ENCODE measurements at regions not wholly inside any gene's neighbourhood (a gene's known extent, or its start where the extent isn't known, plus 50 kb on each side); places are given as distances from the start of the nearest gene placed in this dataset.

DNA sequence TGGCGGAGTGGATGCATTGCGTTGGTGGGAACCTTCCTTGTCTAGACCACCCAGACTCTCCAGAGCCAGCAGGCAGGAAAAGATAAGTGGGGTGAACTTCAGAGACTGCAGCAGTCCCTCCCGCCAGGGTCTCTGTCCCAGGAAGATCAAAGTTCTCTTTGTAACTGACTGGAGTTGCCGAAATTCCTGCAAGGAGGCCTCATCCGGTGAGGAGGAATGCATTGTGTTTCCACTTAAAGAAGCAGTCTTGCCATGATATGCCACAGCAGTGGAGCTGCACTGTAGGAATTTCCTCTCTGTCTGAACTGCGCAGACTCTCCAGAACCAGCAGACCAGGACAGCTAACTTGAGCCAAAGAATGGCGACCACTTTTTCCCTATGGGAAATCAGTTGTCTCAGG lies 1190.4 kb downstream of the TECRL start (continued):
- TF ChIP-seq, protein P1, sequence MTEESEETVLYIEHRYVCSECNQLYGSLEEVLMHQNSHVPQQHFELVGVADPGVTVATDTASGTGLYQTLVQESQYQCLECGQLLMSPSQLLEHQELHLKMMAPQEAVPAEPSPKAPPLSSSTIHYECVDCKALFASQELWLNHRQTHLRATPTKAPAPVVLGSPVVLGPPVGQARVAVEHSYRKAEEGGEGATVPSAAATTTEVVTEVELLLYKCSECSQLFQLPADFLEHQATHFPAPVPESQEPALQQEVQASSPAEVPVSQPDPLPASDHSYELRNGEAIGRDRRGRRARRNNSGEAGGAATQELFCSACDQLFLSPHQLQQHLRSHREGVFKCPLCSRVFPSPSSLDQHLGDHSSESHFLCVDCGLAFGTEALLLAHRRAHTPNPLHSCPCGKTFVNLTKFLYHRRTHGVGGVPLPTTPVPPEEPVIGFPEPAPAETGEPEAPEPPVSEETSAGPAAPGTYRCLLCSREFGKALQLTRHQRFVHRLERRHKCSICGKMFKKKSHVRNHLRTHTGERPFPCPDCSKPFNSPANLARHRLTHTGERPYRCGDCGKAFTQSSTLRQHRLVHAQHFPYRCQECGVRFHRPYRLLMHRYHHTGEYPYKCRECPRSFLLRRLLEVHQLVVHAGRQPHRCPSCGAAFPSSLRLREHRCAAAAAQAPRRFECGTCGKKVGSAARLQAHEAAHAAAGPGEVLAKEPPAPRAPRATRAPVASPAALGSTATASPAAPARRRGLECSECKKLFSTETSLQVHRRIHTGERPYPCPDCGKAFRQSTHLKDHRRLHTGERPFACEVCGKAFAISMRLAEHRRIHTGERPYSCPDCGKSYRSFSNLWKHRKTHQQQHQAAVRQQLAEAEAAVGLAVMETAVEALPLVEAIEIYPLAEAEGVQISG (CRISPR knock-in tag; IDR thresholded peaks at IDR 0.05) = no peak
- TF ChIP-seq, protein P2, sequence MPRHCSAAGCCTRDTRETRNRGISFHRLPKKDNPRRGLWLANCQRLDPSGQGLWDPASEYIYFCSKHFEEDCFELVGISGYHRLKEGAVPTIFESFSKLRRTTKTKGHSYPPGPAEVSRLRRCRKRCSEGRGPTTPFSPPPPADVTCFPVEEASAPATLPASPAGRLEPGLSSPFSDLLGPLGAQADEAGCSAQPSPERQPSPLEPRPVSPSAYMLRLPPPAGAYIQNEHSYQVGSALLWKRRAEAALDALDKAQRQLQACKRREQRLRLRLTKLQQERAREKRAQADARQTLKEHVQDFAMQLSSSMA (CRISPR knock-in tag; IDR thresholded peaks at IDR 0.05) = no peak
- TF ChIP-seq FIP1L1 (IDR thresholded peaks at IDR 0.05; ENCODE audit: borderline replicate concordance, insufficient read depth, low read depth, low read length) = no peak

DNA sequence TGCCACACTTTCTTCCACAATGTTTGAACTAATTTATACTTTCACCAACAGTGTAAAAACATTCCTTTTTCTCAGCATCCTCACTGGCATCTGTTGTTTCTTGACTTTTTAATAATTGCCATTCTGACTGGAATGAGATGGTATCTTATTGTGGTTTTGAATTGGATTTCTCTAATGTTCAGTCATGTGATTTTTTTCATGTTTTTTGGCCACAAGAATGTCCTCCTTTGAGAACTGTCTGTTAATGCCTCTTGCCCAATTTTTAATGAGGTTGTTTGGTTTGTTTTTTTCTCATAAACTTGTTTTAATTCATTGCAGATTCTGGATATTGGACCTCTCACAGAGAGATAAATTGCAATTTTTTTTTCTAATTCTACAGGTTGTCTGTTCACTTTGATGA lies 1195.2 kb downstream of the TECRL start:
- no peak for ATAC-seq
- no peak overlapping the region for H2AFZ ChIP-seq (ENCODE audit: low read length)
- FAIRE-seq = no peak
- no peak for DNase-seq (ENCODE audit: low spot score)
- H3K9me3 ChIP-seq (ENCODE audit: low read length) = peaks cover 49% of the 10 kb centered on the region
- H3K36me3 ChIP-seq (replicated peaks in 1 of 2; ENCODE audit: control insufficient read depth in 1 of 2, insufficient read depth in 2 of 2, low read length in 2 of 2) = no peaks in the 10 kb centered on the region
- no peak overlapping the region for H3K27ac ChIP-seq (ENCODE audit: extremely low read length, insufficient read depth, low read length)
- no peaks in the 10 kb centered on the region for H3K4me1 ChIP-seq (ENCODE audit: insufficient read depth, low read length)
- H3K4me3 ChIP-seq (replicated peaks in 1 of 3; ENCODE audit: insufficient read depth in 1 of 3, low read depth in 2 of 3, low read length in 3 of 3) = no peak overlapping the region
- BruUV-seq (replicated peaks) = no TSS peak
- no peaks in the 10 kb centered on the region for H4K20me1 ChIP-seq (ENCODE audit: insufficient read depth, low read length)
- TF ChIP-seq ZSCAN30 (CRISPR knock-in tag; IDR thresholded peaks at IDR 0.05) (no peak), FLYWCH1 (CRISPR knock-in tag; IDR thresholded peaks at IDR 0.05) (no peak), POLR2G (IDR thresholded peaks at IDR 0.05; ENCODE audit: low read depth, low read length) (no peak), ZNF550 (CRISPR knock-in tag; IDR thresholded peaks at IDR 0.05; ENCODE audit: borderline replicate concordance) (no peak), SP140L (CRISPR knock-in tag; IDR thresholded peaks at IDR 0.05; ENCODE audit: borderline replicate concordance) (no peak), NFE2 (CRISPR knock-in tag; IDR thresholded peaks at IDR 0.05) (no peak), ZBTB20 (CRISPR knock-in tag; IDR thresholded peaks at IDR 0.05; ENCODE audit: borderline replicate concordance, low read depth) (no peak), RORA (CRISPR knock-in tag; IDR thresholded peaks at IDR 0.05) (no peak)
- TF ChIP-seq, protein P3, sequence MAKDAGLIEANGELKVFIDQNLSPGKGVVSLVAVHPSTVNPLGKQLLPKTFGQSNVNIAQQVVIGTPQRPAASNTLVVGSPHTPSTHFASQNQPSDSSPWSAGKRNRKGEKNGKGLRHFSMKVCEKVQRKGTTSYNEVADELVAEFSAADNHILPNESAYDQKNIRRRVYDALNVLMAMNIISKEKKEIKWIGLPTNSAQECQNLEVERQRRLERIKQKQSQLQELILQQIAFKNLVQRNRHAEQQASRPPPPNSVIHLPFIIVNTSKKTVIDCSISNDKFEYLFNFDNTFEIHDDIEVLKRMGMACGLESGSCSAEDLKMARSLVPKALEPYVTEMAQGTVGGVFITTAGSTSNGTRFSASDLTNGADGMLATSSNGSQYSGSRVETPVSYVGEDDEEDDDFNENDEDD (CRISPR knock-in tag; IDR thresholded peaks at IDR 0.05; ENCODE audit: borderline replicate concordance) = no peak
- TF ChIP-seq, protein P4, sequence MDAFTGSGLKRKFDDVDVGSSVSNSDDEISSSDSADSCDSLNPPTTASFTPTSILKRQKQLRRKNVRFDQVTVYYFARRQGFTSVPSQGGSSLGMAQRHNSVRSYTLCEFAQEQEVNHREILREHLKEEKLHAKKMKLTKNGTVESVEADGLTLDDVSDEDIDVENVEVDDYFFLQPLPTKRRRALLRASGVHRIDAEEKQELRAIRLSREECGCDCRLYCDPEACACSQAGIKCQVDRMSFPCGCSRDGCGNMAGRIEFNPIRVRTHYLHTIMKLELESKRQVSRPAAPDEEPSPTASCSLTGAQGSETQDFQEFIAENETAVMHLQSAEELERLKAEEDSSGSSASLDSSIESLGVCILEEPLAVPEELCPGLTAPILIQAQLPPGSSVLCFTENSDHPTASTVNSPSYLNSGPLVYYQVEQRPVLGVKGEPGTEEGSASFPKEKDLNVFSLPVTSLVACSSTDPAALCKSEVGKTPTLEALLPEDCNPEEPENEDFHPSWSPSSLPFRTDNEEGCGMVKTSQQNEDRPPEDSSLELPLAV (CRISPR knock-in tag; conservative IDR thresholded peaks at IDR 0.05; ENCODE audit: low read depth) = no peak
- no peaks in the 10 kb centered on the region for H3K27me3 ChIP-seq (ENCODE audit: control insufficient read depth in 1 of 2, insufficient read depth in 2 of 2, low read length in 2 of 2)
- intact Hi-C loops (cut with micrococcal nuclease; ENCODE audit: unreplicated experiment) (no loop called here), in situ Hi-C loops (cut with HindIII; ENCODE audit: extremely low pct_ligation_motif_present, low pct_unique_long_range_greater_than_20kb) (no loop called here)
- H3K9ac ChIP-seq (ENCODE audit: insufficient read depth, low read depth, low read length) = no peak overlapping the region
- CTCF ChIA-PET (ENCODE audit: low intra/inter-chr PET ratio, low total read pairs) = no interaction called here
- POLR2A ChIA-PET = no interaction called here
- no peaks in the 10 kb centered on the region for H3K79me2 ChIP-seq (ENCODE audit: insufficient read depth, low read length)
- H3K4me2 ChIP-seq (ENCODE audit: low read depth, low read length) = no peak overlapping the region

All from HepG2 (cell line).